HepG2 (cell line): ENCODE measurements at regions not wholly inside any gene's neighbourhood (a gene's known extent, or its start where the extent isn't known, plus 50 kb on each side); places are given as distances from the start of the nearest gene placed in this dataset.

Experiments
- ATAC-seq: fragments of 200-7000 bp; cut with Tn5 transposase; 3 replicates; pipeline ENCODE4 v1.9.1; 2020; ENCODE audit warnings: mild to moderate bottlenecking, moderate library complexity
- BruUV-seq: library from RNA; stranded (reverse); fragments of 400-500 nt; replicated peaks from 2 replicates; lab custom pipeline; 2021; lab: Mats Ljungman, UMichigan
- CTCF ChIA-PET: fragments of 300-600 bp; formaldehyde crosslinking; extraction: SDS; loops from one replicate; lab custom pipeline; 2021; ENCODE audit warnings: low total read pairs, inconsistent platforms, low intra/inter-chr PET ratio; lab: Yijun Ruan, JAX
- POLR2A ChIA-PET: fragments of 350-600 bp; sonication (Branson Sonifier 250); formaldehyde crosslinking; loops from one replicate; lab custom pipeline; 2020; ENCODE audit warnings: antibody characterized with exemption, inconsistent platforms; lab: Yijun Ruan, JAX
- DNase-seq: peaks from one replicate; pipeline ENCODE4 v3.0.0-alpha.2; 2015; ENCODE audit warnings: low spot score
- FAIRE-seq: peaks from 3 replicates; lab custom pipeline; 2011; peaks lifted over from hg19 to GRCh38; lab: Jason Lieb, UNC
- H2AFZ ChIP-seq: one replicate; pipeline ENCODE4 v1.6.1; 2011; ENCODE audit warnings: low read length, inconsistent platforms
- H3K27ac ChIP-seq: fragments of 300-600 bp; 3 replicates; pipeline ENCODE4 v1.8.0; 2011; ENCODE audit warnings: mixed run types, mild to moderate bottlenecking, mixed read lengths, low read length, inconsistent platforms; ENCODE audit not compliant: insufficient read depth; ENCODE audit errors: extremely low read length
- H3K27me3 ChIP-seq, 2 experiments: fragments of 200-600 bp in 1 of 2; 2 replicates in 1 of 2; 3 replicates in 1 of 2; pipeline versions ENCODE4 v1.6.0 to v1.8.0; 2011; ENCODE audit warnings: low read length in 2 of 2, mild to moderate bottlenecking in 2 of 2, moderate library complexity in 2 of 2, inconsistent platforms in 1 of 2; ENCODE audit not compliant: insufficient read depth in 2 of 2, control insufficient read depth in 1 of 2
- H3K36me3 ChIP-seq, 2 experiments: fragments of 200-600 bp in 1 of 2; replicated peaks in 1 of 2; 2 replicates in 1 of 2; 3 replicates in 1 of 2; pipeline versions ENCODE4 v1.5.1 to v1.8.0; 2011; ENCODE audit warnings: low read length in 2 of 2, inconsistent platforms in 1 of 2; ENCODE audit not compliant: insufficient read depth in 2 of 2, control insufficient read depth in 1 of 2
- H3K4me1 ChIP-seq: 2 replicates; pipeline ENCODE4 v1.5.1; 2012; ENCODE audit warnings: low read length, inconsistent platforms; ENCODE audit not compliant: insufficient read depth
- H3K4me2 ChIP-seq: 2 replicates; pipeline ENCODE4 v1.6.0; 2011; ENCODE audit warnings: low read depth, low read length, inconsistent platforms
- H3K4me3 ChIP-seq, 3 experiments: fragments of 200-600 bp in 1 of 3; sonication (generic), shearing (Covaris generic) in 1 of 3; replicated peaks in 1 of 3; 2 replicates each; pipeline ENCODE4 v1.5.1; 2011 to 2016; ENCODE audit warnings: low read length in 3 of 3, inconsistent platforms in 2 of 3, low read depth in 2 of 3, mild to moderate bottlenecking in 2 of 3, control low read depth in 1 of 3, mixed read lengths in 1 of 3; ENCODE audit not compliant: insufficient read depth in 1 of 3
- H3K79me2 ChIP-seq: one replicate; pipeline ENCODE4 v1.6.1; 2011; ENCODE audit warnings: low read length, inconsistent platforms; ENCODE audit not compliant: insufficient read depth
- H3K9ac ChIP-seq: 2 replicates; pipeline ENCODE4 v1.6.0; 2011; ENCODE audit warnings: mild to moderate bottlenecking, low read depth, low read length, inconsistent platforms; ENCODE audit not compliant: insufficient read depth
- H3K9me3 ChIP-seq: 2 replicates; pipeline ENCODE4 v1.5.1; 2012; ENCODE audit warnings: mild to moderate bottlenecking, low read length
- H4K20me1 ChIP-seq: 2 replicates; pipeline ENCODE4 v1.6.0; 2011; ENCODE audit warnings: inconsistent platforms, mild to moderate bottlenecking, low read length, moderate library complexity; ENCODE audit not compliant: insufficient read depth
- CC2D1A ChIP-seq: sonication (generic); formaldehyde crosslinking; IDR thresholded peaks from 2 replicates; pipeline ENCODE4 v1.8.1; 2023; ENCODE audit warnings: mild to moderate bottlenecking, missing genetic modification reagents
- CEBPZ ChIP-seq: IDR thresholded peaks from 2 replicates; pipeline ENCODE4 v1.6.1; 2012; ENCODE audit warnings: low read length, improper control_type of control experiment
- NFIB ChIP-seq: sonication (generic); formaldehyde crosslinking; IDR thresholded peaks from 2 replicates; pipeline ENCODE4 v1.9.0; 2021; ENCODE audit warnings: missing genetic modification reagents, mild to moderate bottlenecking, borderline replicate concordance
- NR2F2 ChIP-seq: IDR thresholded peaks from 2 replicates; pipeline ENCODE4 v1.6.1; 2012; ENCODE audit warnings: low read depth, inconsistent platforms, borderline replicate concordance
- PAXIP1 ChIP-seq: sonication (generic); formaldehyde crosslinking; conservative IDR thresholded peaks from 2 replicates; pipeline ENCODE4 v1.4.0; 2020; ENCODE audit warnings: mild to moderate bottlenecking, missing genetic modification reagents, moderate library complexity
- ZBED4 ChIP-seq: sonication (generic); formaldehyde crosslinking; IDR thresholded peaks from 2 replicates; pipeline ENCODE4 v1.4.0; 2020; ENCODE audit warnings: missing genetic modification reagents, borderline replicate concordance
- ZBTB1 ChIP-seq: sonication (generic); formaldehyde crosslinking; IDR thresholded peaks from 2 replicates; pipeline ENCODE4 v1.4.0; 2020; ENCODE audit warnings: missing genetic modification reagents, borderline replicate concordance
- ZNF274 ChIP-seq: sonication (generic); formaldehyde crosslinking; IDR thresholded peaks from 2 replicates; pipeline ENCODE4 v1.5.1; 2020; ENCODE audit warnings: mild to moderate bottlenecking, missing genetic modification reagents
- ZNF740 ChIP-seq: sonication (generic); formaldehyde crosslinking; IDR thresholded peaks from 2 replicates; pipeline ENCODE4 v1.4.0; 2020; ENCODE audit warnings: missing genetic modification reagents
- ZNF770 ChIP-seq: sonication (generic); formaldehyde crosslinking; IDR thresholded peaks from 2 replicates; pipeline ENCODE4 v1.5.0; 2020; ENCODE audit warnings: mild to moderate bottlenecking, missing genetic modification reagents
- WGBS: methylation state at CpG from one replicate; pipeline ENCODE4 v1.1.6; 2017; ENCODE audit warnings: low lambda C conversion rate; 5-methylcytosine and 5-hydroxymethylcytosine counted together
- in situ Hi-C: cut with HindIII; loops from 2 replicates; pipeline ENCODE4 v1.10.0; 2017; ENCODE audit warnings: low pct_unique_long_range_greater_than_20kb; ENCODE audit not compliant: extremely low pct_ligation_motif_present
- intact Hi-C: fragments of 100-400 bp; cut with micrococcal nuclease; formaldehyde crosslinking; loops from one replicate; pipeline ENCODE4 v1.10.0; 2022; ENCODE audit not compliant: unreplicated experiment

- POLR2A ChIA-PET: no interaction called here
- ATAC-seq (no peak), FAIRE-seq (no peak), DNase-seq (no peak)
- CTCF ChIA-PET: no interaction called here
- Histone ChIP-seq H3K79me2 (no peaks in the 10 kb centered on the region), H2AFZ (no peak overlapping the region), H4K20me1 (no peaks in the 10 kb centered on the region), H3K27me3 (0 out of 5 replicates have a peak, but pooled peaks cover 0 to 4% of the 10 kb centered on the region in 2 experiments), H3K4me2 (no peak overlapping the region), H3K36me3 (no peaks in the 10 kb centered on the region), H3K9me3 (no peaks in the 10 kb centered on the region), H3K9ac (no peak overlapping the region), H3K4me1 (no peaks in the 10 kb centered on the region), H3K27ac (no peak overlapping the region), H3K4me3 (no peak overlapping the region)
- no TSS peak for BruUV-seq
- in situ Hi-C loops (no loop called here), intact Hi-C loops (no loop called here)
- WGBS: 17% methylated on average over 2 of the region's 2 CpGs
- no peak for TF ChIP-seq CC2D1A (CRISPR knock-in tag)
- TF ChIP-seq PAXIP1 (CRISPR knock-in tag): no peak
- no peak for TF ChIP-seq CEBPZ
- TF ChIP-seq NR2F2: no peak
- no peak for TF ChIP-seq ZBTB1
- no peak for TF ChIP-seq ZNF274 (CRISPR knock-in tag)
- no peak for TF ChIP-seq ZNF740 (CRISPR knock-in tag)
- TF ChIP-seq ZNF770 (CRISPR knock-in tag): no peak
- no peak for TF ChIP-seq ZBED4 (CRISPR knock-in tag)
- TF ChIP-seq NFIB (CRISPR knock-in tag): no peak
These were observed 396.5 kb upstream of the SOX9 start for GRCh38 chr17:71724339-71724738.
